ENCODE measurements at regions not wholly inside any gene's neighbourhood (a gene's known extent, or its start where the extent isn't known, plus 50 kb on each side); places are given as distances from the start of the nearest gene placed in this dataset.

DNA sequence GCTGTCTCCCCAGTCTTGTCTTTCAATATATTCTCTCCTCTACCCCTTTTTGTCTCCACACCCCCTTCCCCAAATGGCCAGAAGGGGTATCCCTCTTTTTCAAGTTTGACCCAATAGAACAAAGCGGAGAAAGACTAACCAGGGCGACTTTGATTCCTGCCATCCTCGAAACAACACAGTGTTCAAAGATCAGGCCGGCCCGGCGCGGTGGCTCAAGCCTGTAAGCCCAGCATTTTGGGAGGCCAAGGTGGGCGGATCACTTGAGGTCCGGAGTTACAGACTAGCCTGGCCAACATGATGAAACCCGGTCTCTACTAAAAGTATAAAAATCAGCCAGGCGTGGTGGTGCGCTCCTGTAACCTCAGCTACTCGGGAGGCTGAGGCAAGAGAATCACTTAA is 77.0 kb upstream of the IFNAR2 start:
- TF ChIP-seq, protein P1, sequence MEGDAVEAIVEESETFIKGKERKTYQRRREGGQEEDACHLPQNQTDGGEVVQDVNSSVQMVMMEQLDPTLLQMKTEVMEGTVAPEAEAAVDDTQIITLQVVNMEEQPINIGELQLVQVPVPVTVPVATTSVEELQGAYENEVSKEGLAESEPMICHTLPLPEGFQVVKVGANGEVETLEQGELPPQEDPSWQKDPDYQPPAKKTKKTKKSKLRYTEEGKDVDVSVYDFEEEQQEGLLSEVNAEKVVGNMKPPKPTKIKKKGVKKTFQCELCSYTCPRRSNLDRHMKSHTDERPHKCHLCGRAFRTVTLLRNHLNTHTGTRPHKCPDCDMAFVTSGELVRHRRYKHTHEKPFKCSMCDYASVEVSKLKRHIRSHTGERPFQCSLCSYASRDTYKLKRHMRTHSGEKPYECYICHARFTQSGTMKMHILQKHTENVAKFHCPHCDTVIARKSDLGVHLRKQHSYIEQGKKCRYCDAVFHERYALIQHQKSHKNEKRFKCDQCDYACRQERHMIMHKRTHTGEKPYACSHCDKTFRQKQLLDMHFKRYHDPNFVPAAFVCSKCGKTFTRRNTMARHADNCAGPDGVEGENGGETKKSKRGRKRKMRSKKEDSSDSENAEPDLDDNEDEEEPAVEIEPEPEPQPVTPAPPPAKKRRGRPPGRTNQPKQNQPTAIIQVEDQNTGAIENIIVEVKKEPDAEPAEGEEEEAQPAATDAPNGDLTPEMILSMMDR (IDR thresholded peaks at IDR 0.05; ENCODE audit: control insufficient read depth, extremely low read depth, insufficient read depth) = no peak
- no peak for DNase-seq (ENCODE audit: low read depth)
- H3K4me3 ChIP-seq (ENCODE audit: low read depth, low read length) = no peak overlapping the region

DNA sequence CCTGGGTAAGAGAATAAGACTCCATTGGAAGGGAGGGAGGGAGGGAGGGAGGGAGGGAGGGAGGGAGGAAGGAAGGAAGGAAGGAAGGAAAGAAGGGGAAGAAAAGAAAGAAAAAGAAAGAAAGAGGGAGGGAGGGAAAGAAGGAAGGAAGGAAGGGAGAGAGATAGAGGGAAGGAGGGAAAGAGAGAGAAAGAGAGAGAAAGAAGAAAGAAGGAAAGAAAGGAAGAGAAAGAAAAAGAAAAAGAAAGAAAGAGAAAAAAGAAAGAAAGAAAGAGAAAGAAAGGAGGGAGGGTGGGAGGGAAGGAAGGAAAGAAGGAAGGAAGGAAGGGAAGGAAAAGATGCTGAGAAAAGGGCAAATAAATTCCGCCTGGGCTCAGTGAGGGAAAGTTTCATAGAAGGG is 74.7 kb upstream of the IFNAR2 start:
- no peak overlapping the region for H3K4me3 ChIP-seq (ENCODE audit: low read depth, low read length)
- TF ChIP-seq, protein P1 (IDR thresholded peaks at IDR 0.05; ENCODE audit: control insufficient read depth, extremely low read depth, insufficient read depth) = no peak
- DNase-seq (ENCODE audit: low read depth) = no peak

DNA sequence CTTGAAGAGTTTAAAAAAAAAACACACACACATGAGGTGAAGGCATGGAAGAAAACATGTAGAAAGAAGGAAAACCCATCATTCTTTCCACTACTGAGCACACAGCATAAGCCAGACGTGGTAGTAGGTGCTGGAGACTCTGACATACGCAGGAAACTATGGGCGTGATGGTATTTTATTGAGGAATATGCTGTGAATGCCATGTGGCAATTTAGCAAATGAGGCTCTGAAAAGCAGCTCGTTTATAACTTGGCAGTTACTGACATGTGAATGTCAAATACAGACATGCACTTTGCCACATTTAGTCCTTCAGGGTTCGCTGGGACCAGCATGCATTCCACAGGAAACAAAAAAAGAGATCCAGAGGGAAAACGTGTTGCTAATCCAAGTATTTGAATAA is 74.3 kb upstream of the IFNAR2 start:
- TF ChIP-seq, protein P1 (IDR thresholded peaks at IDR 0.05; ENCODE audit: control insufficient read depth, extremely low read depth, insufficient read depth) = no peak
- no peak overlapping the region for H3K4me3 ChIP-seq (ENCODE audit: low read depth, low read length)

DNA sequence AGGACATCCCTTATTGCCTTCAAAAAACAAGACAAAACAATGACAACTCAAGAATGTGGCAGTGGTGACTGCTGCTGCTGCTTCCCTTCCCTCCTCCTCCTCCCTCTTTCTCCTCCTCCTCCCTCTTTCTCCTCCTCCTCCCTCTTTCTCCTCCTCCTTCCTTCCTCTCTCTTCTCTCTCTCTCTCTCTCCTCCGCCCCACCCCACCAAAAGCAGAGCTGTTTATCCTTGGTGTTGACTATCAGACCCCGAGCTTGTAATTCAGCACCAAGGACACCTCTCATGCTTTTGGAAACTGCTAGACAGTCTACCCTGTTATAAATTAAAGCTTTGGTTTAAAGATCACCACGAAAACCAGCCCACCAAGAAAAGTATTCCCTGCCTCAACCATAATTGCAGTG is 72.4 kb upstream of the IFNAR2 start:
- TF ChIP-seq, protein P1 (IDR thresholded peaks at IDR 0.05; ENCODE audit: control insufficient read depth, extremely low read depth, insufficient read depth) = no peak
- no peak for DNase-seq (ENCODE audit: low read depth)

More for the DNA sequence above, 74.3 kb upstream of the IFNAR2 start:
- DNase-seq (ENCODE audit: low read depth) = no peak

DNA sequence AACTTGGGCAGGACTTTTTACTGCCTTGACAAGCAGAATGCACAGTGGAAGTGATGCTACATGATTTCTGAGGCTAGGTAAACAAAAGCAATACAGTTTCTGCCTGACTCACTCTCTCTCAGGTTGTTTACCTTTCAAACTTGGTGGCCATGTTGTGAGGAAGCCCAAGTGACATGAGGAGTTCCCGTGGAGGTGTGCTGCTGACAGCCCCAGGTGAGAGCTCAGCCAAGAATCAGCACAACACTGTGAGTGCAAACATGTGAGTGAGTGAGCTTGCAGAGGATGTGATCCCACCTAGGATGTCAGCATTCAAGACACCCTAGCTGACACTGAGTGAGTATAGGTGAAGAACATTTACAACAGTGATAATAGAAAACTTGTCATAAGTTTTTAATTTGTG is 71.1 kb upstream of the IFNAR2 start:
- DNase-seq (ENCODE audit: low read depth) = no peak
- H3K4me3 ChIP-seq (ENCODE audit: low read depth, low read length) = no peak overlapping the region
- TF ChIP-seq, protein P1 (IDR thresholded peaks at IDR 0.05; ENCODE audit: control insufficient read depth, extremely low read depth, insufficient read depth) = no peak

More for the DNA sequence above, 72.4 kb upstream of the IFNAR2 start:
- no peak overlapping the region for H3K4me3 ChIP-seq (ENCODE audit: low read depth, low read length)

DNA sequence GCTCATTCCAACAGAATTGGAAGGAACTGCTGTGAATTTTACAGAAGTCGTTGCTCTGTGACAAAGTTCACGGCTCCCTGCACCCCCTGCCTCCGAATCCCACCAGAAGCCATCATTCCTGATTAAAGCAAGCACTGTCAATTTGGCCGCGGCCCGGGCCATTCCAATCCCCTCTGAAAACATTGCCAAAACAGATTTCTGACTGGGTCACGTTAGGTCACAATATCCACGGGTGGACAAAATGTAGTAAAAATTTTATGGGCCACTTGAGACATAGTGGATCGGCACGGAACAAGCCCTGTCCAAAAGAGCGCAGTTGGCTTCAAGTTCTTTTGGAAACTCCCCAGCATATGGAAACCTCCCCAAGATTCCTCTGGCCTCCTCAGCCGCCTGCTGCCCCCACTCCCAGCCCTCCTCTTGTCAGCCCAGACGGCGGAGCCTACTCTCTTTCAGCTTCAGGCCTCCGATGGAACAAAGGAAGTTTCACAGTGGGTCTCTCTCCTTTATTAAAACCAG is 67.2 kb upstream of the IFNAR2 start:
- H3K4me3 ChIP-seq (ENCODE audit: low read depth, low read length) = no peak overlapping the region
- TF ChIP-seq, protein P1 (IDR thresholded peaks at IDR 0.05; ENCODE audit: control insufficient read depth, extremely low read depth, insufficient read depth) = no peak
- no peak for DNase-seq (ENCODE audit: low read depth)

DNA sequence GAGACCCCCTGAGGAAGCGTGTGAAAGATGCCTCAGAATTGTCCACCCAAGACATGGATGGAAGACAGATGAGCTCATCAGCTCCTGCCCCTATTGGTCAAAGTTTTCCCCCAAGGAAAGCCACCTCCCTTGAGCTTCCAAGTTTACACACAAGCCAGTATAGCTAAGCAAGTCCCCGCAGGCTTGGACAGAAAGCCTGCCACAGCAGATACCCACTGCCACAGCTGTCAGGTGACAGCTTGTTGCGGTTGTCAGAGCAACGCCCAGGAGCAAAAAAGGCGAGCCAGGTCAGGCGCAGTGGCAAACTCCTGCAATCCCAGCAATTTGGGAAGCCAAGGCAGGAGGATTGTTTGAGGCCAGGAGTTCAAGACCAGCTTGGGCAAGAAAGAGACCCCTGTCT is 60.9 kb upstream of the IFNAR2 start:
- no peak for DNase-seq (ENCODE audit: low read depth)
- no peak overlapping the region for H3K4me3 ChIP-seq (ENCODE audit: low read depth, low read length)
- TF ChIP-seq, protein P1 (IDR thresholded peaks at IDR 0.05; ENCODE audit: control insufficient read depth, extremely low read depth, insufficient read depth) = no peak

All from LNCaP clone FGC (cell line).